Prostate gland (tissue), 2 donors: ENCODE measurements at regions not wholly inside any gene's neighbourhood (a gene's known extent, or its start where the extent isn't known, plus 50 kb on each side); places are given as distances from the start of the nearest gene placed in this dataset.

Source experiments
- DNase-seq: peaks from one replicate; pipeline ENCODE4 v3.0.0-alpha.2; 2019; ENCODE audit warnings: low spot score
- H3K27ac ChIP-seq, 2 donors: fragments of 200-600 bp; sonication (generic); 2 replicates each; pipeline ENCODE4 v1.5.1; 2017 to 2019
- H3K27me3 ChIP-seq: fragments of 200-600 bp; sonication (generic); replicated peaks from 2 replicates; pipeline ENCODE4 v1.5.1; 2019; ENCODE audit not compliant: insufficient read depth
- H3K36me3 ChIP-seq, 2 donors: fragments of 200-600 bp; sonication (generic); 1 replicate in 1 of 2; 2 replicates in 1 of 2; pipeline versions ENCODE4 v1.5.1 to v1.8.1; 2017 to 2019
- H3K4me1 ChIP-seq: fragments of 200-600 bp; sonication (generic); replicated peaks from 2 replicates; pipeline ENCODE4 v1.5.1; 2019
- H3K4me3 ChIP-seq, 2 donors: fragments of 200-600 bp; sonication (generic); 2 replicates each; pipeline ENCODE4 v1.5.1; 2017 to 2019
- H3K9me3 ChIP-seq: fragments of 200-600 bp; sonication (generic); 2 replicates; pipeline ENCODE4 v1.5.1; 2017
- CTCF ChIP-seq, 4 experiments: fragments of 200-600 bp in 2 of 4; fragments of 450-650 bp in 2 of 4; sonication (generic) in 2 of 4; IDR thresholded peaks; 1 replicate in 3 of 4; 2 replicates in 1 of 4; pipeline ENCODE4 v1.5.1; 2016 to 2019; ENCODE audit warnings: antibody characterized with exemption in 4 of 4, mild to moderate bottlenecking in 2 of 4, moderate library complexity in 2 of 4
- POLR2A ChIP-seq: fragments of 450-650 bp; IDR thresholded peaks from one replicate; pipeline ENCODE4 v1.6.1; 2016; ENCODE audit warnings: antibody characterized with exemption, mild to moderate bottlenecking
- POLR2AphosphoS5 ChIP-seq: sonication (generic); formaldehyde crosslinking; IDR thresholded peaks from one replicate; pipeline ENCODE4 v1.6.1; 2017; ENCODE audit warnings: antibody characterized with exemption
- WGBS: methylation state at CpG from one replicate; pipeline ENCODE4 v1.1.5; 2018; 5-methylcytosine and 5-hydroxymethylcytosine counted together
- intact Hi-C: fragments of 100-400 bp; cut with DNase I; formaldehyde crosslinking; loops from one replicate; pipeline ENCODE4 v1.14.2; 2022

- Histone ChIP-seq H3K4me1 (no peaks in the 10 kb centered on the region), H3K36me3 (no peaks in the 10 kb centered on the region), H3K4me3 (no peak overlapping the region), H3K9me3 (no peaks in the 10 kb centered on the region), H3K27ac (peak overlapping the region in 1 of 2 donors; percentile 16), H3K27me3 (no peaks in the 10 kb centered on the region)
- peak; percentile 32 for TF ChIP-seq POLR2AphosphoS5
- no peak for TF ChIP-seq POLR2A
- WGBS: 77% methylated on average over 12 of the region's 12 CpGs
- intact Hi-C loops: no loop called here
- DNase-seq: peak; percentile 9
Observed at GRCh38 chr10:78742730-78743615, 325.8 kb upstream of the ZMIZ1 start.

- Histone ChIP-seq H3K4me1 (no peaks in the 10 kb centered on the region), H3K27ac (no peak overlapping the region), H3K27me3 (no peaks in the 10 kb centered on the region), H3K36me3 (no peaks in the 10 kb centered on the region), H3K4me3 (no peak overlapping the region), H3K9me3 (no peaks in the 10 kb centered on the region)
- TF ChIP-seq POLR2A (no peak), CTCF (IDR thresholded peaks at IDR 0.05) (no peak), POLR2AphosphoS5 (no peak)
- 92% methylated on average over 5 of the region's 5 CpGs for WGBS
- DNase-seq: no peak
- intact Hi-C loops: no loop called here
Observed at GRCh38 chr10:78744056-78744455, 324.7 kb upstream of the ZMIZ1 start.

- Histone ChIP-seq H3K27ac (no peak overlapping the region), H3K27me3 (no peaks in the 10 kb centered on the region), H3K36me3 (no peaks in the 10 kb centered on the region), H3K4me3 (no peak overlapping the region), H3K9me3 (no peaks in the 10 kb centered on the region), H3K4me1 (no peaks in the 10 kb centered on the region)
- intact Hi-C loops: no loop called here
- DNase-seq: no peak
- no peak for TF ChIP-seq POLR2A
- no peak for TF ChIP-seq POLR2AphosphoS5
- no peak for TF ChIP-seq CTCF (IDR thresholded peaks at IDR 0.05)
- 81% methylated on average over 10 of the region's 10 CpGs for WGBS
Observed at GRCh38 chr10:78744491-78745090, 324.2 kb upstream of the ZMIZ1 start.

GRCh38 chr10:78745441-78745840, 323.3 kb upstream of the ZMIZ1 start:
- Histone ChIP-seq H3K27ac (no peak overlapping the region), H3K4me1 (no peaks in the 10 kb centered on the region), H3K27me3 (no peaks in the 10 kb centered on the region), H3K36me3 (no peaks in the 10 kb centered on the region), H3K9me3 (no peaks in the 10 kb centered on the region), H3K4me3 (no peak overlapping the region)
- intact Hi-C loops: no loop called here
- no peak for DNase-seq
- 61% methylated on average over 4 of the region's 4 CpGs for WGBS
- no peak for TF ChIP-seq POLR2AphosphoS5
- TF ChIP-seq POLR2A: no peak
- no peak for TF ChIP-seq CTCF (IDR thresholded peaks at IDR 0.05)

- WGBS: 91% methylated on average over 11 of the region's 11 CpGs
- TF ChIP-seq POLR2A: no peak
- TF ChIP-seq CTCF (IDR thresholded peaks at IDR 0.05): no peak
- no peak for TF ChIP-seq POLR2AphosphoS5
Observed at GRCh38 chr10:78746155-78746763, 322.5 kb upstream of the ZMIZ1 start.

More at GRCh38 chr10:78746155-78746763, 322.5 kb upstream of the ZMIZ1 start:
- no peaks in the 10 kb centered on the region for H3K36me3 ChIP-seq
- intact Hi-C loops: no loop called here
- no peaks in the 10 kb centered on the region for H3K27me3 ChIP-seq
- DNase-seq: no peak
- no peaks in the 10 kb centered on the region for H3K9me3 ChIP-seq
- H3K27ac ChIP-seq: no peak overlapping the region
- no peak overlapping the region for H3K4me3 ChIP-seq
- no peaks in the 10 kb centered on the region for H3K4me1 ChIP-seq
